Gastrocnemius medialis (tissue), 4 donors: ENCODE measurements at regions not wholly inside any gene's neighbourhood (a gene's known extent, or its start where the extent isn't known, plus 50 kb on each side); places are given as distances from the start of the nearest gene placed in this dataset.

Experiments used
- ATAC-seq, 2 donors: fragments of 150-250 bp; one replicate each; pipeline ENCODE4 v1.9.1; 2016
- DNase-seq, 2 donors: peaks; one replicate each; pipeline ENCODE4 v3.0.0-alpha.2; 2019
- H3K27ac ChIP-seq, 4 donors: fragments of 200-600 bp; sonication (generic); 1 replicate in 1 of 4; 2 replicates in 3 of 4; pipeline ENCODE4 v1.5.1; 2016 to 2018; ENCODE audit warnings: mild to moderate bottlenecking in 2 of 4, moderate library complexity in 1 of 4
- H3K27me3 ChIP-seq, 3 donors: fragments of 200-600 bp; sonication (generic) in 2 of 3; 1 replicate in 1 of 3; 2 replicates in 2 of 3; pipeline versions ENCODE4 v1.5.1 to v1.6.0; 2016 to 2019; ENCODE audit warnings: mild to moderate bottlenecking in 1 of 3, moderate library complexity in 1 of 3
- H3K36me3 ChIP-seq, 2 donors: fragments of 200-600 bp; sonication (generic) in 1 of 2; one replicate each; pipeline ENCODE4 v1.5.1; 2017 to 2018
- H3K4me1 ChIP-seq, 2 donors: fragments of 200-600 bp; sonication (generic) in 1 of 2; one replicate each; pipeline ENCODE4 v1.5.1; 2016 to 2017; ENCODE audit warnings: mild to moderate bottlenecking in 2 of 2
- H3K4me3 ChIP-seq, 4 donors: fragments of 200-600 bp; sonication (generic) in 3 of 4; 1 replicate in 1 of 4; 2 replicates in 3 of 4; pipeline ENCODE4 v1.5.1; 2016 to 2019; ENCODE audit warnings: mild to moderate bottlenecking in 2 of 4
- H3K9me3 ChIP-seq, 3 donors: fragments of 200-600 bp; sonication (generic) in 2 of 3; 1 replicate in 1 of 3; 2 replicates in 2 of 3; pipeline ENCODE4 v1.5.1; 2016 to 2019
- POLR2A ChIP-seq, 2 donors: fragments of 450-650 bp; IDR thresholded peaks; one replicate each; pipeline ENCODE4 v1.6.1; 2017; ENCODE audit warnings: antibody characterized with exemption in 2 of 2, mild to moderate bottlenecking in 2 of 2, moderate library complexity in 2 of 2
- in situ Hi-C, 4 donors: fragments of 200-750 bp; cut with MboI; loops; one replicate each; pipeline versions ENCODE4 v1.15.0 to v1.8.0; 2017; ENCODE audit warnings: low sequenced_read_pairs in 4 of 4
- intact Hi-C: fragments of 100-400 bp; cut with DNase I; formaldehyde crosslinking; loops from one replicate; pipeline ENCODE4 v1.15.1; 2023; ENCODE audit warnings: low total_unique reads
- TF ChIP-seq, protein P1 (sequence below), 5 experiments: fragments of 450-650 bp in 3 of 5; fragments of 200-600 bp in 2 of 5; sonication (generic) in 2 of 5; IDR thresholded peaks in 4 of 5; conservative IDR thresholded peaks in 1 of 5; 1 replicate in 4 of 5; 2 replicates in 1 of 5; pipeline ENCODE4 v1.5.1; 2016 to 2019; ENCODE audit warnings: antibody characterized with exemption in 5 of 5, mild to moderate bottlenecking in 3 of 5, moderate library complexity in 3 of 5

DNA sequence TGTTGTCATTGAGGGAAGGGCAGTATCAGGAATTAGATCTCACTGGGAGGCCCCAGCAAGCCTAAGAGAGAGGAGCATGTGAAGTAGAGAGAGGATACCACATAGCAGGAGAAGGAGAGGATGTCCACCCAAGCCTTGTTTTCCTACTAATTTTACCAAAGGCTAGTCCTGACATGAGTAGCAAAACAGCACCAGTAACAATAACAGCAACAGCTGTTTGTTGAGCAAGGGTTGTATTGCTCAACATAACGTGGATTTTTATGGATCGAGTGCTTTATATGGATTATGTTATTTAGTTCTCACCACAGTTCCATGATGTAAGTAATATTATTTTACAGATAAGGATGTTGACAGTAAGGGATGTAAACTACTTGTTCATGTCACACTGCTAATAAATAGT lies 135.2 kb upstream of the DLX6 start:
- H3K27me3 ChIP-seq: no peaks in the 10 kb centered on the region
- TF ChIP-seq, protein P1, sequence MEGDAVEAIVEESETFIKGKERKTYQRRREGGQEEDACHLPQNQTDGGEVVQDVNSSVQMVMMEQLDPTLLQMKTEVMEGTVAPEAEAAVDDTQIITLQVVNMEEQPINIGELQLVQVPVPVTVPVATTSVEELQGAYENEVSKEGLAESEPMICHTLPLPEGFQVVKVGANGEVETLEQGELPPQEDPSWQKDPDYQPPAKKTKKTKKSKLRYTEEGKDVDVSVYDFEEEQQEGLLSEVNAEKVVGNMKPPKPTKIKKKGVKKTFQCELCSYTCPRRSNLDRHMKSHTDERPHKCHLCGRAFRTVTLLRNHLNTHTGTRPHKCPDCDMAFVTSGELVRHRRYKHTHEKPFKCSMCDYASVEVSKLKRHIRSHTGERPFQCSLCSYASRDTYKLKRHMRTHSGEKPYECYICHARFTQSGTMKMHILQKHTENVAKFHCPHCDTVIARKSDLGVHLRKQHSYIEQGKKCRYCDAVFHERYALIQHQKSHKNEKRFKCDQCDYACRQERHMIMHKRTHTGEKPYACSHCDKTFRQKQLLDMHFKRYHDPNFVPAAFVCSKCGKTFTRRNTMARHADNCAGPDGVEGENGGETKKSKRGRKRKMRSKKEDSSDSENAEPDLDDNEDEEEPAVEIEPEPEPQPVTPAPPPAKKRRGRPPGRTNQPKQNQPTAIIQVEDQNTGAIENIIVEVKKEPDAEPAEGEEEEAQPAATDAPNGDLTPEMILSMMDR (IDR thresholded peaks at IDR 0.05 in 4 of 5, conservative IDR thresholded peaks at IDR 0.05 in 1 of 5): no peak
- no peak for TF ChIP-seq POLR2A (IDR thresholded peaks at IDR 0.05)
- H3K27ac ChIP-seq: no peak overlapping the region
- in situ Hi-C loops (no loop called here), intact Hi-C loops (no loop called here)
- ATAC-seq (no peak), DNase-seq (no peak)
- no peaks in the 10 kb centered on the region for H3K36me3 ChIP-seq
- no peaks in the 10 kb centered on the region for H3K4me1 ChIP-seq
- H3K9me3 ChIP-seq: no peaks in the 10 kb centered on the region
- H3K4me3 ChIP-seq: no peak overlapping the region

DNA sequence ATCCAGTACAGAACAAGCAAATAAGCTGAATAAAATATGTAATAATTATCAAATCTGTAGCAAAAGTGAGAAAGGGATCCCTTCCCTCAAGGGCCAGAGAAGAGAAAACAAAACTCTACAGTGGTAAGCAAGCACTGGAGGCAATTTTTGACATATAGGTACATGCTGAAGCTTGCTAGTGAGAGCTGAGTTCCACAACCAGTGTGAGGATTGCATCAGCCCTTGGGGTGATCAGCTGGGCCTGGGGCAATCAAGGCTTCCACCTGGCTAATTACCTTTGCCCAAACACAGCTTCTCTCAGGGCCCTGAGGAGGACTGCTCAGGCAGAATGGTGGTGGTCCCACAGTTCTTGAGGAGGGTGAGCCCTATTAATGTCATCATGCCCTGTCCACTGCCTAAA lies 134.4 kb upstream of the DLX6 start:
- no peaks in the 10 kb centered on the region for H3K9me3 ChIP-seq
- ATAC-seq (no peak), DNase-seq (no peak)
- no peak overlapping the region for H3K27ac ChIP-seq
- H3K27me3 ChIP-seq: no peaks in the 10 kb centered on the region
- TF ChIP-seq POLR2A (IDR thresholded peaks at IDR 0.05): no peak
- TF ChIP-seq, protein P1 (IDR thresholded peaks at IDR 0.05 in 4 of 5, conservative IDR thresholded peaks at IDR 0.05 in 1 of 5): no peak
- no peaks in the 10 kb centered on the region for H3K36me3 ChIP-seq
- intact Hi-C loops (no loop called here), in situ Hi-C loops (no loop called here)
- no peak overlapping the region for H3K4me3 ChIP-seq
- H3K4me1 ChIP-seq: no peaks in the 10 kb centered on the region

DNA sequence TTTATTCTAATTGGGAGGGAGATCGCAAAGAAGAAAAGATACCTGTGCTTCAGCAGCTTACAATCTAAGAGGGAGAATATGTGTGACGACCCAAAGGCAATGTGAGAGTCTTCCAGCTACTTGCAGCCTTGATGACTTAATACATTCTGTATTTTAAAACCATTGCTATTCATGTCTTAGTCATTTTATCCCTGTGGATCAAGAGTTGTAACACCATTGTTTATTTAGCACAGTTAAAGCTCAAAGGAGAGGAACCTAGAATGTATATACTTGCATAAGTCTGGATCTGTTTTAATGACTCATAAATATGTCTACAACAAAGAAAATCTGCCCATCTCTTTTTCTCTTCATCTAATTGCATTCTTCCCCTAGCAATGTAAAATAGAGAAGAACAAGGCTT lies 117.9 kb upstream of the DLX6 start:
- H3K36me3 ChIP-seq: no peaks in the 10 kb centered on the region
- no peak for TF ChIP-seq POLR2A (IDR thresholded peaks at IDR 0.05)
- TF ChIP-seq, protein P1 (IDR thresholded peaks at IDR 0.05 in 4 of 5, conservative IDR thresholded peaks at IDR 0.05 in 1 of 5): no peak
- DNase-seq: no peak
- H3K27me3 ChIP-seq: no peaks in the 10 kb centered on the region
- intact Hi-C loops: no loop called here
- H3K4me3 ChIP-seq: no peak overlapping the region
- no peaks in the 10 kb centered on the region for H3K9me3 ChIP-seq
- no peaks in the 10 kb centered on the region for H3K4me1 ChIP-seq
- no peak overlapping the region for H3K27ac ChIP-seq
- in situ Hi-C loops: no loop called here
- no peak for ATAC-seq

DNA sequence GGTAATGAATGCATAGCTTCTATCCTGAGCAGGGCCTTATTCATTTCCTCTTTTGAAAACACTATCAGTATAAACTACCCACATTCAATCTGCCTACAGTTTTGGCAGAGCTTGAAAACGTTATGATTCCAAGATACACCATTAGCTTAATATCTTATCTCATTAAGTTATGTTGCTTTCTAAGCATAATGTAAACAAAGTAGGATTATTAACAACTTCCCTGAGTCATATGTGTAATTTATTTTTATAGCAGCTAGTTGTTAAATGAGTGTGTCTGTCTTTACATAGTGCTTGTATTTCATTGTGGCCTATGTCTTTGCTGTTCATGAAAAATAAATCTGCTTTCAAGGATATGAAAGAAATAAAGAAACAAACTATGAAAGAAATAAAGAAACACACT lies 106.2 kb upstream of the DLX6 start:
- no peak for ATAC-seq
- DNase-seq: no peak
- Histone ChIP-seq H3K9me3 (no peaks in the 10 kb centered on the region), H3K27me3 (no peaks in the 10 kb centered on the region), H3K36me3 (no peaks in the 10 kb centered on the region), H3K4me1 (no peaks in the 10 kb centered on the region), H3K4me3 (no peak overlapping the region), H3K27ac (no peak overlapping the region)
- intact Hi-C loops (no loop called here), in situ Hi-C loops (no loop called here)
- TF ChIP-seq POLR2A (IDR thresholded peaks at IDR 0.05): no peak

DNA sequence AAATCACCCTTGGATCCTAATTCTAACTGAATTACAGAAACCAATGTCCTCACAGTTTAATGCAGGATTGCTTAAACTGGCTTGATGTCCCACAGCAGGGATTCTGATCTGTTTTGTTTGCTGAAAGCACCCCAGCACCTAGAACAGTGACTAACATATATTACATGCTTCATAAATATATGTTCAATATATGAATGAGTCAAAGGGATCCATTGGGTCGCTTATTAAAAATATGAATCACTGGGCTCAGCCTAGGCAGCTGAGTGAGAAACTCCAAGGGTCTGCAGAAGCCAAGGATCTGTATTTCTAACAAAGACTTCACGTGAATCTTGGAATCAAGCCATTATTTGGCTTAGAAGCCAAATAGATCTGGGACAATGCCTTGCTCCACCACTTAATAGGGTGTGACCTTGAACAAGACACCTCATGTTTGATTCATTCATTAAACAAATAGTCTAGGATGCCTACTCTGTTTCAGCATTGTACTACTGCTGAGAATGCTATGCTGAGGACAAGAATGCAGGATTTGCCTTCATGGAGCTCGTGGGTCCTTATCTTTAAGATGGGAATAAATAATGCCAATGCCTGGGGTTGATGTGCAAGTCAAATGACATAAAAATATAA lies 103.4 kb upstream of the DLX6 start:
- intact Hi-C loops: no loop called here
- DNase-seq: no peak
- H3K9me3 ChIP-seq: no peaks in the 10 kb centered on the region
- no peak overlapping the region for H3K4me3 ChIP-seq
- H3K27me3 ChIP-seq: no peaks in the 10 kb centered on the region
- H3K4me1 ChIP-seq: no peaks in the 10 kb centered on the region
- no peaks in the 10 kb centered on the region for H3K36me3 ChIP-seq
- ATAC-seq: no peak
- H3K27ac ChIP-seq: no peak overlapping the region
- in situ Hi-C loops: no loop called here
- TF ChIP-seq, protein P1 (IDR thresholded peaks at IDR 0.05 in 4 of 5, conservative IDR thresholded peaks at IDR 0.05 in 1 of 5): no peak
- TF ChIP-seq POLR2A (IDR thresholded peaks at IDR 0.05): no peak
